ENCODE measurements at regions not wholly inside any gene's neighbourhood (a gene's known extent, or its start where the extent isn't known, plus 50 kb on each side); places are given as distances from the start of the nearest gene placed in this dataset.

- peak; percentile 33 for DNase-seq
These were observed 80.4 kb downstream of the CT47B1 start for GRCh38 chrX:120795301-120795700.

GRCh38 chrX:120794525-120794975 lies 81.1 kb downstream of the CT47B1 start:
- Histone ChIP-seq H2AFZ (no peak overlapping the region), H3F3A (ENCODE audit: insufficient read depth) (peaks cover 16% of the 10 kb centered on the region), H3K9ac (no peak overlapping the region), H3K4me2 (ENCODE audit: unreplicated experiment) (no peak overlapping the region), H3K4me1 (ENCODE audit: insufficient read depth) (peaks cover 36% of the 10 kb centered on the region), H3K27me3 (replicated peaks; ENCODE audit: insufficient read depth) (no peaks in the 10 kb centered on the region), H3K27ac (0 out of 2 replicates have a peak overlapping the region, but pooled peaks have one; percentile 15), H3K9me2 (ENCODE audit: insufficient read depth) (no peaks in the 10 kb centered on the region), H3K9me3 (ENCODE audit: low read depth) (no peaks in the 10 kb centered on the region), H3K4me3 (no peak overlapping the region), H4K20me1 (ENCODE audit: insufficient read depth) (no peaks in the 10 kb centered on the region), H3K36me3 (ENCODE audit: low read depth) (no peaks in the 10 kb centered on the region), H3K79me2 (ENCODE audit: insufficient read depth) (no peaks in the 10 kb centered on the region)
- in situ Hi-C loops (cut with MboI) = no loop called here
- peak; percentile 52 for DNase-seq
- WGBS, 2 experiments (ENCODE audit: low coverage in 1 of 2, low lambda C conversion rate in 2 of 2, missing lambda C conversion rate in 2 of 2) = 75 to 76% methylated on average over 2 of the region's 2 CpGs
- TF ChIP-seq EZH2 (IDR thresholded peaks at IDR 0.05; ENCODE audit: insufficient read depth, poor library complexity, severe bottlenecking) (no peak), EZH2phosphoT487 (IDR thresholded peaks at IDR 0.05; ENCODE audit: insufficient read depth, low read depth) (no peak)

More at GRCh38 chrX:120795301-120795700, 80.4 kb downstream of the CT47B1 start:
- H4K20me1 ChIP-seq (ENCODE audit: insufficient read depth) = no peaks in the 10 kb centered on the region
- no peaks in the 10 kb centered on the region for H3K79me2 ChIP-seq (ENCODE audit: insufficient read depth)
- WGBS, 2 experiments (ENCODE audit: low coverage in 1 of 2, low lambda C conversion rate in 2 of 2, missing lambda C conversion rate in 2 of 2) = 75 to 82% methylated on average over 2 of the region's 2 CpGs
- no peaks in the 10 kb centered on the region for H3K9me2 ChIP-seq (ENCODE audit: insufficient read depth)
- H2AFZ ChIP-seq = no peak overlapping the region
- H3K9ac ChIP-seq = no peak overlapping the region
- no peaks in the 10 kb centered on the region for H3K27me3 ChIP-seq (replicated peaks; ENCODE audit: insufficient read depth)
- peaks cover 34% of the 10 kb centered on the region for H3K4me1 ChIP-seq (ENCODE audit: insufficient read depth)
- H3K9me3 ChIP-seq (ENCODE audit: low read depth) = no peaks in the 10 kb centered on the region
- no peak overlapping the region for H3K4me3 ChIP-seq
- peak overlapping the region; percentile 12 for H3K4me2 ChIP-seq (ENCODE audit: unreplicated experiment)
- in situ Hi-C loops (cut with MboI) = no loop called here
- no peaks in the 10 kb centered on the region for H3K36me3 ChIP-seq (ENCODE audit: low read depth)
- TF ChIP-seq EZH2phosphoT487 (IDR thresholded peaks at IDR 0.05; ENCODE audit: insufficient read depth, low read depth) (no peak), EZH2 (IDR thresholded peaks at IDR 0.05; ENCODE audit: insufficient read depth, poor library complexity, severe bottlenecking) (no peak)
- H3F3A ChIP-seq (ENCODE audit: insufficient read depth) = peaks cover 14% of the 10 kb centered on the region
- H3K27ac ChIP-seq = no peak overlapping the region

DNA sequence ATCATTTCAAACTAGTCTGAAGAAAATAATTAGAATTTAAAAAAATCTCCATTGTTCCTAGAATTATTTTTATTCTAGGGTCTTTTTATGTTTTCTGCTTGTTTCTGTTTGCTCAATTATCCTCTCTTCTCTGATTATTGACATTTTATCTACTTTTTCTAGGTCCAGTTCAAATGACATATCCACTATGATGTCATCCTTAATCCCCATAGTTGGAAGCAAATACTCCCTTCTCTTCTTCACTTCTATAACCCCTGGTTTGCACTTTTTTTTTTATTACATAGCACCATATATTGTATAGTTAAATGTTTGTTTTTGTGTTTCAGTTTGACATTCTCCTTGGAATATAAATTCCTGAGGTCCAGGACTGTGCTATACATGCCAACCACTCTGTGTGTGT lies 82.6 kb downstream of the CT47B1 start:
- Histone ChIP-seq H3K4me2 (ENCODE audit: unreplicated experiment) (no peak overlapping the region), H3F3A (ENCODE audit: insufficient read depth) (peaks cover 15% of the 10 kb centered on the region), H3K9me3 (ENCODE audit: low read depth) (no peaks in the 10 kb centered on the region), H4K20me1 (ENCODE audit: insufficient read depth) (no peaks in the 10 kb centered on the region), H3K9me2 (ENCODE audit: insufficient read depth) (no peaks in the 10 kb centered on the region), H2AFZ (no peak overlapping the region), H3K36me3 (ENCODE audit: low read depth) (no peaks in the 10 kb centered on the region), H3K4me1 (ENCODE audit: insufficient read depth) (peaks cover 35% of the 10 kb centered on the region), H3K27me3 (replicated peaks; ENCODE audit: insufficient read depth) (no peaks in the 10 kb centered on the region), H3K9ac (no peak overlapping the region), H3K79me2 (ENCODE audit: insufficient read depth) (no peaks in the 10 kb centered on the region), H3K27ac (no peak overlapping the region), H3K4me3 (no peak overlapping the region)
- in situ Hi-C loops (cut with MboI) = no loop called here
- TF ChIP-seq EZH2phosphoT487 (IDR thresholded peaks at IDR 0.05; ENCODE audit: insufficient read depth, low read depth) = no peak
- no peak for TF ChIP-seq EZH2 (IDR thresholded peaks at IDR 0.05; ENCODE audit: insufficient read depth, poor library complexity, severe bottlenecking)
- DNase-seq = no peak

- no peaks in the 10 kb centered on the region for H3K79me2 ChIP-seq (ENCODE audit: insufficient read depth)
- H3K27me3 ChIP-seq (replicated peaks; ENCODE audit: insufficient read depth) = no peaks in the 10 kb centered on the region
- peaks cover 8% of the 10 kb centered on the region for H3F3A ChIP-seq (ENCODE audit: insufficient read depth)
- no peak for TF ChIP-seq EZH2phosphoT487 (IDR thresholded peaks at IDR 0.05; ENCODE audit: insufficient read depth, low read depth)
- no peak for TF ChIP-seq EZH2 (IDR thresholded peaks at IDR 0.05; ENCODE audit: insufficient read depth, poor library complexity, severe bottlenecking)
- no peaks in the 10 kb centered on the region for H3K9me2 ChIP-seq (ENCODE audit: insufficient read depth)
- H3K36me3 ChIP-seq (ENCODE audit: low read depth) = no peaks in the 10 kb centered on the region
- no peak overlapping the region for H2AFZ ChIP-seq
- no peaks in the 10 kb centered on the region for H3K9me3 ChIP-seq (ENCODE audit: low read depth)
- no peak overlapping the region for H3K9ac ChIP-seq
- H3K27ac ChIP-seq = no peak overlapping the region
- H3K4me1 ChIP-seq (ENCODE audit: insufficient read depth) = peaks cover 24% of the 10 kb centered on the region
- 0 to 8% methylated on average over 2 of the region's 2 CpGs for WGBS, 2 experiments (ENCODE audit: low coverage in 1 of 2, low lambda C conversion rate in 2 of 2, missing lambda C conversion rate in 2 of 2)
- DNase-seq = peak; percentile 83
- no peak overlapping the region for H3K4me2 ChIP-seq (ENCODE audit: unreplicated experiment)
- no peaks in the 10 kb centered on the region for H4K20me1 ChIP-seq (ENCODE audit: insufficient read depth)
- in situ Hi-C loops (cut with MboI) = no loop called here
- H3K4me3 ChIP-seq = no peak overlapping the region
These were observed 84.5 kb downstream of the CT47B1 start for GRCh38 chrX:120791013-120791643.
